ENCODE measurements at regions not wholly inside any gene's neighbourhood (a gene's known extent, or its start where the extent isn't known, plus 50 kb on each side); places are given as distances from the start of the nearest gene placed in this dataset.
A peak's percentile ranks its signal among the peaks of the same experiment; 100 is the strongest.

- H3K4me3 Mint-ChIP-seq (ENCODE audit: unreplicated experiment) = no peak overlapping the region
- peaks cover 4% of the 10 kb centered on the region for H3K9me3 Mint-ChIP-seq (ENCODE audit: unreplicated experiment)
- DNase-seq (ENCODE audit: extremely low spot score, unreplicated experiment) = no peak
- no peaks in the 10 kb centered on the region for H3K27me3 Mint-ChIP-seq (ENCODE audit: unreplicated experiment)
- TF ChIP-seq CTCF (IDR thresholded peaks at IDR 0.05) = no peak
- peaks cover 17% of the 10 kb centered on the region for H3K4me1 Mint-ChIP-seq (ENCODE audit: unreplicated experiment)
- no peak overlapping the region for H3K27ac Mint-ChIP-seq (ENCODE audit: unreplicated experiment)
- H3K36me3 Mint-ChIP-seq (ENCODE audit: unreplicated experiment) = no peaks in the 10 kb centered on the region
Observed at GRCh38 chr11:121899520-121899919, 216.5 kb downstream of the BLID start.

- DNase-seq (ENCODE audit: extremely low spot score, unreplicated experiment) = no peak
- no peak for TF ChIP-seq CTCF (IDR thresholded peaks at IDR 0.05)
- no peaks in the 10 kb centered on the region for H3K36me3 Mint-ChIP-seq (ENCODE audit: unreplicated experiment)
- no peak overlapping the region for H3K27ac Mint-ChIP-seq (ENCODE audit: unreplicated experiment)
- H3K27me3 Mint-ChIP-seq (ENCODE audit: unreplicated experiment) = no peaks in the 10 kb centered on the region
- peaks cover 18% of the 10 kb centered on the region for H3K4me1 Mint-ChIP-seq (ENCODE audit: unreplicated experiment)
- H3K4me3 Mint-ChIP-seq (ENCODE audit: unreplicated experiment) = no peak overlapping the region
- H3K9me3 Mint-ChIP-seq (ENCODE audit: unreplicated experiment) = peaks cover 5% of the 10 kb centered on the region
Observed at GRCh38 chr11:121898903-121899302, 217.1 kb downstream of the BLID start.

DNA sequence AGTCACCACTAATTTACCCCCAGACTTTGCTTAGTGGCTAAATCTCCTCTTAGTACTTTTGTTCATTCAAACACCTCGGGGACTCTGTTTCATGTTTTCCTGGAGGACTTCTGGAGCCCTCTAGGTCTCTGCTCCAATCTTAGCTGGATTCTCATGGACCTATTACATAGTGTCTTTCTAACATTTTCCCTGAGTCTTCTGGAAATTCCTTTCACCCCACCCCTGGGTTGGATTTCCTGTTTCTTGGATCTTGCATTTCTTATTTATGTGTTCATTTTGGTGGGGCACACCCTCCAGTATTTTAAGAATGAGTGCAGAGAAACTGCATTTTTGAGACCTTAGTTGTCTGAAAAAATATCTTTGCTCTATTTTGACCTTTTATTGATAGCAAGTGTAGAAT is 220.1 kb downstream of the BLID start:
- Mint-ChIP-seq H3K4me1 (ENCODE audit: unreplicated experiment) (peaks cover 39% of the 10 kb centered on the region), H3K27me3 (ENCODE audit: unreplicated experiment) (no peaks in the 10 kb centered on the region), H3K4me3 (ENCODE audit: unreplicated experiment) (no peak overlapping the region), H3K27ac (ENCODE audit: unreplicated experiment) (peak overlapping the region; percentile 46), H3K36me3 (ENCODE audit: unreplicated experiment) (no peaks in the 10 kb centered on the region), H3K9me3 (ENCODE audit: unreplicated experiment) (peaks cover 10% of the 10 kb centered on the region)
- no peak for TF ChIP-seq CTCF (IDR thresholded peaks at IDR 0.05)
- no peak for DNase-seq (ENCODE audit: extremely low spot score, unreplicated experiment)

DNA sequence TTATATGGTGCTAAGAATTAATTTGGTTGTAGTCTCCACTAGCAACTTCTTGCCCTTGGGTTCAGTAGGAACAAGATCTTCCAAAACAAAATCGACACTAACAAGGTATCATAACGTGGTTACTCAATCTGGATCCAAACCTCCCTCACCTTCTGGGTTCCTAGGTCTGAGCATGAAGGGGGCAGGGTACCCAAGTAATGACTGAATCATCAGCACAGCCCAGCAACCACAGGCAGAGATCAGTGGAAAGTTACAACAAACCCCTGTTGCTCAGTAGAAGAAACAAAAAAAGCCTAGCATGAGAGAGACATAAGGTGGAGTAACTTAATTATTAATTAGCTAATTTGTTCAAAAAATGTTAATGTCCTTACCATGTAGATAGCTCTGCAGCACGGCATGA is 221.4 kb downstream of the BLID start:
- TF ChIP-seq CTCF (IDR thresholded peaks at IDR 0.05) = no peak
- Mint-ChIP-seq H3K36me3 (ENCODE audit: unreplicated experiment) (no peaks in the 10 kb centered on the region), H3K4me1 (ENCODE audit: unreplicated experiment) (peaks cover 51% of the 10 kb centered on the region), H3K27me3 (ENCODE audit: unreplicated experiment) (no peaks in the 10 kb centered on the region), H3K4me3 (ENCODE audit: unreplicated experiment) (no peak overlapping the region), H3K9me3 (ENCODE audit: unreplicated experiment) (peaks cover 10% of the 10 kb centered on the region), H3K27ac (ENCODE audit: unreplicated experiment) (no peak overlapping the region)
- DNase-seq (ENCODE audit: extremely low spot score, unreplicated experiment) = no peak

DNA sequence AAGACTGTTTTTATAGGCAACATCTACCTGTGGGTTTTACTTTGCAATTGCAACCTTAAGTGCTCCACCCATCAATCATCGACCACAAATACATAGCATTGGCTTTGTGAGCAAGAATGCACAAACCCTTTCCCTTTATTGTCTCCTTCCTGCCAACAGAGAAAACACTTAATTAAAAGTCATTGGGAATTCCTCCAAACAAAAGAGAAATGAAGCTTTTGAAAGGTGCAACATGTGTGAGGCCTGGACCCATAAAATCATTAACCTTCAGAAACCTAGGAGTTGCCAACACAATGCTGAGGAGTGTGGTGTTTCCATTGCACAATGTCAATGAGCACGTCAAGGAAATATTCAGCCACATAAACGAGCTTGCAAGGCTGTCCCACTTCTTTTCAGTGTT is 223.2 kb downstream of the BLID start:
- no peaks in the 10 kb centered on the region for H3K27me3 Mint-ChIP-seq (ENCODE audit: unreplicated experiment)
- H3K4me3 Mint-ChIP-seq (ENCODE audit: unreplicated experiment) = no peak overlapping the region
- peak overlapping the region; percentile 61 for H3K27ac Mint-ChIP-seq (ENCODE audit: unreplicated experiment)
- H3K9me3 Mint-ChIP-seq (ENCODE audit: unreplicated experiment) = peaks cover 10% of the 10 kb centered on the region
- TF ChIP-seq CTCF (IDR thresholded peaks at IDR 0.05) = no peak
- H3K36me3 Mint-ChIP-seq (ENCODE audit: unreplicated experiment) = no peaks in the 10 kb centered on the region
- DNase-seq (ENCODE audit: extremely low spot score, unreplicated experiment) = no peak
- peaks cover 51% of the 10 kb centered on the region for H3K4me1 Mint-ChIP-seq (ENCODE audit: unreplicated experiment)
